ENCODE measurements at regions not wholly inside any gene's neighbourhood (a gene's known extent, or its start where the extent isn't known, plus 50 kb on each side); places are given as distances from the start of the nearest gene placed in this dataset.
"Not testable (repeated sequence)": the region's sequence is repeated elsewhere in the genome, so short reads cannot be mapped to it uniquely, and the experiment has no call there.

- DNase-seq (ENCODE audit: low read depth), result peak; percentile 1
- TF ChIP-seq CTCF (IDR thresholded peaks at IDR 0.05; ENCODE audit: insufficient read depth, low read length), result no peak
- no peak overlapping the region for H3K4me3 ChIP-seq (ENCODE audit: low read depth, low read length)
These were observed 411.0 kb upstream of the ESRRG start for GRCh38 chr1:217133958-217134856.

- TF ChIP-seq CTCF (IDR thresholded peaks at IDR 0.05; ENCODE audit: insufficient read depth, low read length), result no peak
- no peak overlapping the region for H3K4me3 ChIP-seq (ENCODE audit: low read depth, low read length)
- no peak for DNase-seq (ENCODE audit: low read depth)
These were observed 409.9 kb upstream of the ESRRG start for GRCh38 chr1:217133092-217133491.

- not testable (repeated sequence) for DNase-seq (ENCODE audit: low read depth); H3K4me3 ChIP-seq (ENCODE audit: low read depth, low read length)
These were observed 400.1 kb upstream of the ESRRG start for GRCh38 chr1:217123340-217123739.

GRCh38 chr1:217117973-217118465 lies 394.8 kb upstream of the ESRRG start:
- H3K4me3 ChIP-seq (ENCODE audit: low read depth, low read length), result no peak overlapping the region
- TF ChIP-seq CTCF (IDR thresholded peaks at IDR 0.05; ENCODE audit: insufficient read depth, low read length), result no peak
- DNase-seq (ENCODE audit: low read depth), result no peak

GRCh38 chr1:217115404-217116380 lies 392.5 kb upstream of the ESRRG start:
- no peak for TF ChIP-seq CTCF (IDR thresholded peaks at IDR 0.05; ENCODE audit: insufficient read depth, low read length)
- no peak overlapping the region for H3K4me3 ChIP-seq (ENCODE audit: low read depth, low read length)
- DNase-seq (ENCODE audit: low read depth), result no peak

GRCh38 chr1:217109928-217110327 lies 386.7 kb upstream of the ESRRG start:
- no peak for TF ChIP-seq CTCF (IDR thresholded peaks at IDR 0.05; ENCODE audit: insufficient read depth, low read length)
- H3K4me3 ChIP-seq (ENCODE audit: low read depth, low read length), result no peak overlapping the region
- DNase-seq (ENCODE audit: low read depth), result no peak
